SK-N-SH (cell line): ENCODE measurements at regions not wholly inside any gene's neighbourhood (a gene's known extent, or its start where the extent isn't known, plus 50 kb on each side); places are given as distances from the start of the nearest gene placed in this dataset.

Source experiments
- MAX ChIP-seq: IDR thresholded peaks from 2 replicates; pipeline ENCODE4 v1.4.0; 2012; ENCODE audit warnings: low read depth
- POLR2AphosphoS5 ChIP-seq: IDR thresholded peaks from 2 replicates; pipeline ENCODE4 v1.6.1; 2012; ENCODE audit warnings: low read depth, low read length

GRCh38 chr11:104661901-104662300, 236.4 kb downstream of the CASP12 start:
- TF ChIP-seq POLR2AphosphoS5 = no peak
- TF ChIP-seq MAX = no peak
